HEK293T (cell line): ENCODE measurements at regions not wholly inside any gene's neighbourhood (a gene's known extent, or its start where the extent isn't known, plus 50 kb on each side); places are given as distances from the start of the nearest gene placed in this dataset.

Source experiments
- ARNT ChIP-seq: fragments of 450-650 bp; IDR thresholded peaks from 2 replicates; pipeline ENCODE4 v1.6.1; 2017; ENCODE audit warnings: mild to moderate bottlenecking
- BHLHE40 ChIP-seq: fragments of 450-650 bp; IDR thresholded peaks from 2 replicates; pipeline ENCODE4 v1.6.1; 2016; ENCODE audit warnings: mild to moderate bottlenecking, moderate library complexity, borderline replicate concordance
- ELF4 ChIP-seq: fragments of 450-650 bp; IDR thresholded peaks from 2 replicates; pipeline ENCODE4 v1.6.1; 2017; ENCODE audit warnings: antibody characterized with exemption
- FOXA1 ChIP-seq: fragments of 450-650 bp; IDR thresholded peaks from 2 replicates; pipeline ENCODE4 v1.6.1; 2016; ENCODE audit warnings: mild to moderate bottlenecking
- FOXK2 ChIP-seq: fragments of 450-650 bp; IDR thresholded peaks from 2 replicates; pipeline ENCODE4 v1.6.1; 2016; ENCODE audit warnings: mild to moderate bottlenecking
- FOXM1 ChIP-seq: fragments of 450-650 bp; IDR thresholded peaks from 2 replicates; pipeline ENCODE4 v1.6.1; 2017; ENCODE audit warnings: mild to moderate bottlenecking, borderline replicate concordance
- HDGF ChIP-seq: fragments of 450-650 bp; IDR thresholded peaks from 2 replicates; pipeline ENCODE4 v1.6.1; 2017; ENCODE audit warnings: antibody characterized with exemption, borderline replicate concordance
- L3MBTL2 ChIP-seq: fragments of 450-650 bp; conservative IDR thresholded peaks from 2 replicates; pipeline ENCODE4 v1.6.1; 2016; ENCODE audit warnings: mild to moderate bottlenecking
- LEF1 ChIP-seq: fragments of 450-650 bp; IDR thresholded peaks from 2 replicates; pipeline ENCODE4 v1.6.1; 2017; ENCODE audit warnings: mild to moderate bottlenecking, borderline replicate concordance
- NFRKB ChIP-seq: fragments of 450-650 bp; IDR thresholded peaks from 2 replicates; pipeline ENCODE4 v1.6.1; 2016; ENCODE audit warnings: mild to moderate bottlenecking, moderate library complexity
- SP1 ChIP-seq: fragments of 450-650 bp; IDR thresholded peaks from 2 replicates; pipeline ENCODE4 v1.6.1; 2017
- SUZ12 ChIP-seq: fragments of 450-650 bp; IDR thresholded peaks from 2 replicates; pipeline ENCODE4 v1.6.1; 2016; ENCODE audit warnings: mild to moderate bottlenecking
- ZNF384 ChIP-seq: fragments of 450-650 bp; IDR thresholded peaks from 2 replicates; pipeline ENCODE4 v1.6.1; 2016

DNA sequence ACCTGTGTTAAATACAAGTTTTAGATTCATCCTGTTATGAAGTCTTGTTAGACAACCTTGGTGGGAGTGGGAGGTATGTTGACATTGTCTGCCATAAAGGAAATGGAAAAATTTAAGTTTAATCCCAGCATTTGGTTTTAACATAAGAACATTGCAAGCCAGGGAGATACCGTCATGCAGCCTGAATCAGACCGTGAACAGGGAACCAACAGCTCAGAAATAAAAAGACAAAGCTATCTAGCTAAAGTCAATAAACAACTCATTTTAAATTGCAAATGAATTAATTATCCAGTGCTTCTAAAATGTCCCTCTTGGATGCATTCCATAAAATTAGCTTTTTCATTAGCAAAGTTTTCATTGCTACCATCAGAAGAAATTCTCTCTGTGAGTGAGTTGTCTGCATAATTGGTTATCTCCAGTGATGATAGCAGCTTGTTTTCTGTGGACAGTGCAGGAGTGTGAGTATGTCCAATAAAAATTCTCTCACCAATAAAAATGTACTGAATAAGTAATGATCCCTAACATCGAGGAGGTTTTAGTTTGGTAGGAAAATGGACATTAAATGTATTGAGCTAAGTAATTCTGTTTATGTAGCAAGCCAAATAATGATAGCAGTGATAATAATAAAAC, 170.6 kb upstream of the TMTC4 start:
- no peak for TF ChIP-seq NFRKB
- no peak for TF ChIP-seq FOXA1
- TF ChIP-seq LEF1, result no peak
- TF ChIP-seq ARNT, result no peak
- TF ChIP-seq HDGF, result no peak
- TF ChIP-seq SP1, result no peak
- TF ChIP-seq BHLHE40, result no peak
- no peak for TF ChIP-seq ELF4
- no peak for TF ChIP-seq FOXM1
- TF ChIP-seq SUZ12, result no peak
- no peak for TF ChIP-seq L3MBTL2
- no peak for TF ChIP-seq FOXK2
- TF ChIP-seq ZNF384, result no peak
